Endothelial cell (in vitro differentiated cells): ENCODE measurements at regions not wholly inside any gene's neighbourhood (a gene's known extent, or its start where the extent isn't known, plus 50 kb on each side); places are given as distances from the start of the nearest gene placed in this dataset.

ENCODE experiments used
- DNase-seq: peaks from one replicate; pipeline ENCODE4 v3.0.0; 2021; ENCODE audit warnings: low spot score
- H3K27ac Mint-ChIP-seq: one replicate; pipeline ENCODE4 v1.8.0; 2021; ENCODE audit warnings: mixed read lengths, inconsistent platforms; ENCODE audit not compliant: unreplicated experiment
- H3K27me3 Mint-ChIP-seq: one replicate; pipeline ENCODE4 v1.8.0; 2021; ENCODE audit warnings: mild to moderate bottlenecking, moderate library complexity, mixed read lengths, inconsistent platforms; ENCODE audit not compliant: unreplicated experiment
- H3K36me3 Mint-ChIP-seq: one replicate; pipeline ENCODE4 v1.8.0; 2021; ENCODE audit warnings: mild to moderate bottlenecking, low read depth, mixed read lengths, inconsistent platforms; ENCODE audit not compliant: unreplicated experiment
- H3K4me1 Mint-ChIP-seq: one replicate; pipeline ENCODE4 v1.8.0; 2021; ENCODE audit warnings: mild to moderate bottlenecking, mixed read lengths, inconsistent platforms; ENCODE audit not compliant: unreplicated experiment
- H3K4me3 Mint-ChIP-seq: one replicate; pipeline ENCODE4 v1.8.0; 2021; ENCODE audit warnings: mild to moderate bottlenecking, mixed read lengths, inconsistent platforms; ENCODE audit not compliant: unreplicated experiment
- H3K9me3 Mint-ChIP-seq: one replicate; pipeline ENCODE4 v1.8.0; 2021; ENCODE audit warnings: mixed read lengths, inconsistent platforms; ENCODE audit not compliant: unreplicated experiment
- CTCF ChIP-seq: fragments of 200-600 bp; sonication (generic); IDR thresholded peaks from one replicate; pipeline ENCODE4 v1.5.0; 2021; ENCODE audit warnings: antibody characterized with exemption; ENCODE audit not compliant: unreplicated experiment

- DNase-seq = no peak
- TF ChIP-seq CTCF = no peak
- H3K4me1 Mint-ChIP-seq = peaks cover 7% of the 10 kb centered on the region
- no peaks in the 10 kb centered on the region for H3K9me3 Mint-ChIP-seq
- no peaks in the 10 kb centered on the region for H3K36me3 Mint-ChIP-seq
- H3K27ac Mint-ChIP-seq = no peak overlapping the region
- no peaks in the 10 kb centered on the region for H3K27me3 Mint-ChIP-seq
- H3K4me3 Mint-ChIP-seq = no peak overlapping the region
These were observed 155.8 kb upstream of the GADL1 start for GRCh38 chr3:31050296-31050695.

DNA sequence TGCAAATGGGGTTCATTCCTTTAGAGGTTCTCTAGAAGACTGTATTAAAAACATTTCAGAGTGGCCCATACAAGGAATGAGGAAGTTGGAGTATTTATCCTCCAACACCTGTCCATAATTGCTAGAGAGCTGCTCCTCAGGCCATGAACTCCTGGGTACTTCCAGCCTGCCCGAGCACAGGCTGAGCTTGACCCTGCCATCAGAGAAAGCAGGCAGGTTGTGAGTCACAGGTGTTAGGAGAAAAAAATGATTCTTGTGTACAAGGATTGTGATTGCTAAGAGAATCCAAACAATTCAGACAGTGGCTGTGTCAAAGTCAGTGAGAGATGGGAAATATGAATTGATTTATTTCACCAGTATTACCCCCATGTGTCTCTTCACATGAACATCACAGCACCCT, 156.8 kb upstream of the GADL1 start:
- Mint-ChIP-seq H3K4me1 (peaks cover 7% of the 10 kb centered on the region), H3K4me3 (no peak overlapping the region), H3K27ac (no peak overlapping the region), H3K9me3 (no peaks in the 10 kb centered on the region), H3K27me3 (peaks cover 2% of the 10 kb centered on the region), H3K36me3 (no peaks in the 10 kb centered on the region)
- TF ChIP-seq CTCF = no peak
- DNase-seq = no peak

GRCh38 chr3:31053299-31053698, 158.8 kb upstream of the GADL1 start:
- no peaks in the 10 kb centered on the region for H3K9me3 Mint-ChIP-seq
- no peak for DNase-seq
- peaks cover 2% of the 10 kb centered on the region for H3K27me3 Mint-ChIP-seq

GRCh38 chr3:31054032-31054431, 159.6 kb upstream of the GADL1 start:
- H3K4me3 Mint-ChIP-seq = no peak overlapping the region
- no peak for DNase-seq
- H3K27ac Mint-ChIP-seq = no peak overlapping the region
- H3K4me1 Mint-ChIP-seq = no peaks in the 10 kb centered on the region
- H3K27me3 Mint-ChIP-seq = peaks cover 2% of the 10 kb centered on the region
- TF ChIP-seq CTCF = no peak
- H3K9me3 Mint-ChIP-seq = no peaks in the 10 kb centered on the region
- no peaks in the 10 kb centered on the region for H3K36me3 Mint-ChIP-seq

More at GRCh38 chr3:31053299-31053698, 158.8 kb upstream of the GADL1 start:
- Mint-ChIP-seq H3K4me3 (no peak overlapping the region), H3K36me3 (no peaks in the 10 kb centered on the region), H3K4me1 (no peaks in the 10 kb centered on the region), H3K27ac (no peak overlapping the region)
- no peak for TF ChIP-seq CTCF

- Mint-ChIP-seq H3K4me3 (no peak overlapping the region), H3K36me3 (no peaks in the 10 kb centered on the region), H3K9me3 (no peaks in the 10 kb centered on the region), H3K27ac (no peak overlapping the region), H3K4me1 (no peaks in the 10 kb centered on the region), H3K27me3 (peaks cover 2% of the 10 kb centered on the region)
- no peak for DNase-seq
- no peak for TF ChIP-seq CTCF
These were observed 161.3 kb upstream of the GADL1 start for GRCh38 chr3:31055757-31056156.
